AG04450 (cell line): ENCODE measurements at regions not wholly inside any gene's neighbourhood (a gene's known extent, or its start where the extent isn't known, plus 50 kb on each side); places are given as distances from the start of the nearest gene placed in this dataset.

Experiments used
- CTCF ChIA-PET: fragments of 300-600, 350-600 bp; formaldehyde crosslinking; extraction: SDS; loops from one replicate; lab custom pipeline; 2022; ENCODE audit warnings: antibody characterized with exemption, inconsistent platforms; lab: Charles Lee
- POLR2A ChIA-PET: fragments of 350-600 bp; formaldehyde crosslinking; extraction: SDS; loops from one replicate; lab custom pipeline; 2021; ENCODE audit warnings: antibody characterized with exemption, inconsistent platforms; lab: Yijun Ruan, JAX
- DNase-seq: peaks from one replicate; pipeline ENCODE4 v3.0.0-alpha.2; 2011; ENCODE audit warnings: low read depth, low spot score
- H3K27ac ChIP-seq: one replicate; pipeline ENCODE4 v1.5.1; 2012; ENCODE audit warnings: low read depth, low read length, control low read depth
- H3K27me3 ChIP-seq: one replicate; pipeline ENCODE4 v1.6.0; 2012; ENCODE audit warnings: low read length; ENCODE audit not compliant: control insufficient read depth, insufficient read depth
- H3K4me3 ChIP-seq: 2 replicates; pipeline ENCODE4 v1.5.1; 2011; ENCODE audit warnings: mild to moderate bottlenecking, low read depth, low read length, control low read depth
- H3K9me3 ChIP-seq: 2 replicates; pipeline ENCODE4 v1.5.1; 2012; ENCODE audit warnings: low read length; ENCODE audit not compliant: control insufficient read depth, insufficient read depth
- TF ChIP-seq, protein P1 (sequence below): IDR thresholded peaks from 2 replicates; pipeline ENCODE4 v1.5.1; 2011; ENCODE audit warnings: low read depth, low read length, control low read depth, inconsistent platforms

DNA sequence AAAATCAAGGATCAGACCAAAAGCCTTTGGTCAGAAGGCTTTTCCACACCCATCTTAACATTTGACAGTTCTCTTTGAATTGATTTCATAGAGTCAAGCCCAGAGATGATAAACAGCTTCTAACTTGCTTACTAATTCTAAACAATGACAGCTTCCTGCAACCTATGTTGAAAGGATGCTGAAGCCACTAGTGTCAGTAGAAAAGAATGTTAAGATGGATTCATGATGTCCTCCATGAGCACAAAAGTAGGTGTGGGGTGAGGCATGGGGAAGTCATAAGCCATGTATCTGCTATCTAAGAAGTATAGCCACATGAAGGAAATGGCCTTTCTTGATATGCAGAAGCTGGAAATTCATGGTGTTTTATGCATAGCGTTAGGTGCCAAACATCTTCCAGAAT is 269.3 kb downstream of the DHX15 start:
- ChIA-PET CTCF (no interaction called here), POLR2A (no interaction called here)
- Histone ChIP-seq H3K9me3 (no peaks in the 10 kb centered on the region), H3K27ac (no peak overlapping the region), H3K4me3 (no peak overlapping the region), H3K27me3 (no peaks in the 10 kb centered on the region)
- TF ChIP-seq, protein P1, sequence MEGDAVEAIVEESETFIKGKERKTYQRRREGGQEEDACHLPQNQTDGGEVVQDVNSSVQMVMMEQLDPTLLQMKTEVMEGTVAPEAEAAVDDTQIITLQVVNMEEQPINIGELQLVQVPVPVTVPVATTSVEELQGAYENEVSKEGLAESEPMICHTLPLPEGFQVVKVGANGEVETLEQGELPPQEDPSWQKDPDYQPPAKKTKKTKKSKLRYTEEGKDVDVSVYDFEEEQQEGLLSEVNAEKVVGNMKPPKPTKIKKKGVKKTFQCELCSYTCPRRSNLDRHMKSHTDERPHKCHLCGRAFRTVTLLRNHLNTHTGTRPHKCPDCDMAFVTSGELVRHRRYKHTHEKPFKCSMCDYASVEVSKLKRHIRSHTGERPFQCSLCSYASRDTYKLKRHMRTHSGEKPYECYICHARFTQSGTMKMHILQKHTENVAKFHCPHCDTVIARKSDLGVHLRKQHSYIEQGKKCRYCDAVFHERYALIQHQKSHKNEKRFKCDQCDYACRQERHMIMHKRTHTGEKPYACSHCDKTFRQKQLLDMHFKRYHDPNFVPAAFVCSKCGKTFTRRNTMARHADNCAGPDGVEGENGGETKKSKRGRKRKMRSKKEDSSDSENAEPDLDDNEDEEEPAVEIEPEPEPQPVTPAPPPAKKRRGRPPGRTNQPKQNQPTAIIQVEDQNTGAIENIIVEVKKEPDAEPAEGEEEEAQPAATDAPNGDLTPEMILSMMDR = no peak
- no peak for DNase-seq

DNA sequence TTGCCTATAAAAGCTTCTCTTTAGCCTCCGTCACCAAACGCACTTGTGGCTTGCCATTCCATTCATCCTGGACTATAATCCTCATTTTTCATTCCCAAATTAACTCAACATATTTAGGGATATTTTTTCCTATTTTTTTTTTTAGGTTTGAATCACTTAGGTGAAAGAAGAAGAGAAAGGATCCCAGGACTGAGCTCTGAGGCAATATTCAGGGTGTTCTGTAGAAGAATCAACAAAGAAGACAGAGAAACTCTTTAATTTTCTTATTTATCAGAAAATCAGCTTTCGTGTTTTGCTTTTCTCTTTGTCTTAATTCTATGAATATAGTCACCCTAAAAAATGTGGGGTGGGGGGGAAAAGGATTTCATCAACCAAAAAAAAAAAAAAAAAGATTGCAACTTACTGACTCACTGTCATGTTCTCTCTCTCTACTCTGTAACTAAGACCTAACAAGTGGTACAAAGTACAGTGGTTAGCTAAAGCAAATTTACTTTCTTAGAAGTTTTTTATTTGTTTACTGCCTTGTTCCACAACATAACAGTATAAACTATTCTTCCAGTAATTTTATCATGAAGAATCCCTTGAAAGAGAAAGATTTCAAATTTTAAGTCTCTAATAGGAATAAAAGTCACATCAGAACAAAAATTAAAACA is 272.0 kb downstream of the DHX15 start:
- Histone ChIP-seq H3K27ac (no peak overlapping the region), H3K4me3 (no peak overlapping the region), H3K27me3 (peaks cover 2% of the 10 kb centered on the region), H3K9me3 (no peaks in the 10 kb centered on the region)
- DNase-seq = no peak
- CTCF ChIA-PET = interaction anchor here (0.9 kb wide), 1 partner anchor 9 kb away, joined by 4 read pairs; no protein-coding TSS in a partner anchor
- POLR2A ChIA-PET = no interaction called here
- TF ChIP-seq, protein P1 = no peak

DNA sequence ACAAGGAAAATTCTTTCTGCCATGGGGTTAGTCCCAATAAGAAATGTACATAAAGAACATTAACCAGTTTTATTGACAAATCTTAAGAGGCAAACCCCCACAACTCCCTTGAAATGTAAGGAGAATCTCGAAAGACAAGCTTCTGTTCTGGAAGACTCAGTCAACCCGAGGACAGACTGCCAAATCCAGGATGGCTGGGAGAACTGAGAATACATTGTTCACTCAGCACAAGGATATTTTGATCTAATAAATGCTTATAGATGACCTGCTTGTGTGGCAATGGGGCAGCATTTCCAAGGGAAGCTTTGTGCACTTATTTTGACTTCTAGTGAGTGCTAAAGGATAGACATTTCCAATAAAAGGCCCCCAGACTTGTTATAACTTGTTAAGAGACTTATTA is 280.4 kb downstream of the DHX15 start:
- TF ChIP-seq, protein P1 = no peak
- Histone ChIP-seq H3K27me3 (peaks cover 3% of the 10 kb centered on the region), H3K27ac (no peak overlapping the region), H3K4me3 (no peak overlapping the region), H3K9me3 (no peaks in the 10 kb centered on the region)
- no peak for DNase-seq
- CTCF ChIA-PET = interaction anchor here (0.5 to 1.3 kb wide), 2 partner anchors 9 to 167 kb away, joined by 4 read pairs; no protein-coding TSS in a partner anchor
- POLR2A ChIA-PET = no interaction called here

DNA sequence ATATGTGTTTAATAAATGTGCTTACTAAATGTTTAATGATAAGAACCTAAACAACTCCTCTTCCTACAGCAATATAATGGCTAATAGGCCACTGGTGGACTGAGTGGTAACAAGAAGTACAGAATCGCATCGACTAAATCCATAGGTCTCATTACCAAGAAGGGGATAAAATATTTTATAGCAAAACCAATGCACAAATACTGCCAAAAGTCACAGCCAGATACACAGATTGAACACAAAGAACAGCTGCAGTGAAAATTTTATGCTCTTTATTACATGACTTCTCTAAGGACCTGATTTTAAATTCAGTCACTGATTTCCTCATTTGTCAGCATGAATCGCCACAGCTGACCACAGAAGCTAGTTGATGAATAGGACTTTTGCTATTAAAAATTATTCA is 285.4 kb downstream of the DHX15 start:
- no peak for DNase-seq
- H3K9me3 ChIP-seq = no peaks in the 10 kb centered on the region
- ChIA-PET POLR2A (no interaction called here), CTCF (no interaction called here)
- H3K4me3 ChIP-seq = no peak overlapping the region
- H3K27me3 ChIP-seq = no peaks in the 10 kb centered on the region
- no peak overlapping the region for H3K27ac ChIP-seq
- TF ChIP-seq, protein P1 = no peak

DNA sequence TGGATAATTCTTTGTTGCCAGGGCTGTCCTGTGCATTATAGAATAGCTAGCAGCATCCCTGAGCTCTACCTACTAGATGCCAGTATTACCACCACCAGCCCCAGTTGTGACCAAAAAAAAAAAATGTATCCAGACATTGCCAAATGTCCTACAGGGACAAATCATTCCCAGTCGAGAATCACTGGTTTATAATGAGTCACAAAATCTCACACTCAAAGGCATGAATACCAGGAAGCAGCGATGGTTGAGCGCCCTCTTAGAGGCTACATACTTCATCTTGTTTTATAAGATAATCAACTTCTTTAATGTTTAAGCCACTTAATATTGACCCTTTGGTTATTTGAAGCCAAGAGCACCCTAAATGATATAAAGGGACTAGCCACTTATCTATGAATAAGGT is 297.3 kb downstream of the DHX15 start:
- TF ChIP-seq, protein P1 = no peak
- no peak for DNase-seq
- Histone ChIP-seq H3K4me3 (no peak overlapping the region), H3K27me3 (peaks cover 8% of the 10 kb centered on the region), H3K9me3 (no peaks in the 10 kb centered on the region), H3K27ac (no peak overlapping the region)
- ChIA-PET POLR2A (no interaction called here), CTCF (no interaction called here)
